Stimulated activated CD4-positive, alpha-beta T cell treated with anti-CD3 and anti-CD28 coated beads, Interleukin-15, amount 100 ng/mL, for 48 hours (primary cell): ENCODE measurements at regions not wholly inside any gene's neighbourhood (a gene's known extent, or its start where the extent isn't known, plus 50 kb on each side); places are given as distances from the start of the nearest gene placed in this dataset.

Experiments
- DNase-seq, 2 donors: peaks; one replicate each; pipeline ENCODE4 v3.0.0-alpha.2; 2020; ENCODE audit warnings: low read depth in 2 of 2

GRCh38 chr22:48112687-48113521 lies 1350.5 kb downstream of the TBC1D22A start:
- DNase-seq = no peak

GRCh38 chr22:48106715-48107259 lies 1344.3 kb downstream of the TBC1D22A start:
- no peak for DNase-seq

GRCh38 chr22:48106215-48106614 lies 1343.8 kb downstream of the TBC1D22A start:
- DNase-seq = no peak

- DNase-seq = no peak
Measured at GRCh38 chr22:48105259-48105658, 1342.8 kb downstream of the TBC1D22A start.

- no peak for DNase-seq
Measured at GRCh38 chr22:48104766-48105165, 1342.3 kb downstream of the TBC1D22A start.

GRCh38 chr22:48104102-48104738 lies 1341.8 kb downstream of the TBC1D22A start:
- DNase-seq = no peak

- DNase-seq = no peak
Measured at GRCh38 chr22:48103126-48103875, 1340.9 kb downstream of the TBC1D22A start.

- no peak for DNase-seq
Measured at GRCh38 chr22:48102581-48102980, 1340.1 kb downstream of the TBC1D22A start.

GRCh38 chr22:48101704-48102103 lies 1339.3 kb downstream of the TBC1D22A start:
- DNase-seq = no peak

- DNase-seq = no peak
Measured at GRCh38 chr22:48100685-48101417, 1338.4 kb downstream of the TBC1D22A start.

GRCh38 chr22:48099671-48100070 lies 1337.2 kb downstream of the TBC1D22A start:
- no peak for DNase-seq

- no peak for DNase-seq
Measured at GRCh38 chr22:48099251-48099650, 1336.8 kb downstream of the TBC1D22A start.

GRCh38 chr22:48098921-48099245 lies 1336.4 kb downstream of the TBC1D22A start:
- no peak for DNase-seq

- DNase-seq = no peak
Measured at GRCh38 chr22:48098243-48098920, 1335.9 kb downstream of the TBC1D22A start.

- no peak for DNase-seq
Measured at GRCh38 chr22:48097723-48098122, 1335.3 kb downstream of the TBC1D22A start.

GRCh38 chr22:48096851-48097665 lies 1334.6 kb downstream of the TBC1D22A start:
- DNase-seq = no peak

GRCh38 chr22:48096411-48096810 lies 1334.0 kb downstream of the TBC1D22A start:
- DNase-seq = no peak

- DNase-seq = no peak
Measured at GRCh38 chr22:48093981-48094380, 1331.5 kb downstream of the TBC1D22A start.

GRCh38 chr22:48092866-48093265 lies 1330.4 kb downstream of the TBC1D22A start:
- no peak for DNase-seq

GRCh38 chr22:48091656-48092223 lies 1329.3 kb downstream of the TBC1D22A start:
- DNase-seq = no peak
